OCI-LY7 (cell line): ENCODE measurements at regions not wholly inside any gene's neighbourhood (a gene's known extent, or its start where the extent isn't known, plus 50 kb on each side); places are given as distances from the start of the nearest gene placed in this dataset.

ENCODE experiments used
- BruUV-seq: library from RNA; stranded (reverse); fragments of 400-500 nt; replicated peaks from 2 replicates; lab custom pipeline; 2021; lab: Mats Ljungman, UMichigan
- CTCF ChIA-PET: fragments of 300-600 bp; sonication (Branson Sonifier 250); formaldehyde crosslinking; loops from one replicate; lab custom pipeline; 2022; ENCODE audit warnings: antibody characterized with exemption; ENCODE audit not compliant: unreplicated experiment; lab: Charles Lee
- POLR2A ChIA-PET: fragments of 300-600 bp; sonication (Branson Sonifier 250); formaldehyde crosslinking; loops from one replicate; lab custom pipeline; 2022; ENCODE audit warnings: antibody characterized with exemption; lab: Charles Lee
- DNase-seq: peaks from one replicate; pipeline ENCODE4 v3.0.0-alpha.2; 2015; ENCODE audit warnings: low spot score
- H2AFZ ChIP-seq: fragments of 200-600 bp; sonication (generic), shearing (Covaris generic); 2 replicates; pipeline ENCODE4 v1.6.1; 2014; ENCODE audit warnings: mild to moderate bottlenecking, antibody characterized with exemption, low read length, moderate library complexity
- H3K27ac ChIP-seq: fragments of 200-600 bp; sonication (generic); 2 replicates; pipeline ENCODE4 v1.5.1; 2014; ENCODE audit warnings: mixed run types, low read depth, mild to moderate bottlenecking, moderate library complexity, low read length, inconsistent platforms; ENCODE audit not compliant: poor library complexity, severe bottlenecking
- H3K36me3 ChIP-seq: fragments of 200-600 bp; sonication (generic); 2 replicates; pipeline ENCODE4 v1.6.1; 2014; ENCODE audit warnings: mild to moderate bottlenecking, antibody characterized with exemption, low read length, moderate library complexity, mixed read lengths; ENCODE audit not compliant: insufficient read depth
- H3K4me1 ChIP-seq: fragments of 200-600 bp; sonication (generic); 2 replicates; pipeline ENCODE4 v1.5.1; 2014; ENCODE audit warnings: mild to moderate bottlenecking, low read length; ENCODE audit not compliant: insufficient read depth, poor library complexity, severe bottlenecking
- H3K4me2 ChIP-seq: fragments of 200-600 bp; sonication (generic); 2 replicates; pipeline ENCODE4 v1.6.1; 2014; ENCODE audit warnings: mild to moderate bottlenecking, low read length
- H3K4me3 ChIP-seq: fragments of 200-600 bp; sonication (generic); 2 replicates; pipeline ENCODE4 v1.5.1; 2014; ENCODE audit warnings: mild to moderate bottlenecking, low read depth, low read length; ENCODE audit not compliant: poor library complexity, severe bottlenecking
- H3K79me2 ChIP-seq: fragments of 200-600 bp; sonication (generic); 2 replicates; pipeline ENCODE4 v1.6.1; 2016; ENCODE audit warnings: low read depth, mild to moderate bottlenecking, low read length, moderate library complexity, mixed read lengths; ENCODE audit not compliant: insufficient read depth
- H3K9me2 ChIP-seq: fragments of 200-600 bp; sonication (generic); 2 replicates; pipeline ENCODE4 v1.6.1; 2016; ENCODE audit warnings: mild to moderate bottlenecking, low read length, mixed read lengths; ENCODE audit not compliant: insufficient read depth
- H3K9me3 ChIP-seq: fragments of 200-600 bp; sonication (generic); 2 replicates; pipeline ENCODE4 v1.6.1; 2014; ENCODE audit warnings: mild to moderate bottlenecking, mixed run types, low read length, mixed read lengths
- H4K20me1 ChIP-seq: fragments of 200-600 bp; sonication (generic); 2 replicates; pipeline ENCODE4 v1.6.1; 2014; ENCODE audit warnings: mild to moderate bottlenecking, antibody characterized with exemption, low read length, moderate library complexity, mixed read lengths; ENCODE audit not compliant: insufficient read depth
- CTCF ChIP-seq: fragments of 200-600 bp; sonication (generic); conservative IDR thresholded peaks from 2 replicates; pipeline ENCODE4 v1.5.1; 2014; ENCODE audit warnings: mild to moderate bottlenecking, antibody characterized with exemption, low read length, moderate library complexity, mixed read lengths
- EZH2phosphoT487 ChIP-seq: fragments of 200-600 bp; sonication (generic); IDR thresholded peaks from 2 replicates; pipeline ENCODE4 v1.6.1; 2018; ENCODE audit warnings: low read depth, borderline replicate concordance, mild to moderate bottlenecking, mixed run types, antibody characterized with exemption, low read length, moderate library complexity, mixed read lengths
- intact Hi-C: fragments of 100-400 bp; cut with micrococcal nuclease; formaldehyde crosslinking; loops from one replicate; pipeline ENCODE4 v1.10.0; 2022; ENCODE audit not compliant: unreplicated experiment

GRCh38 chr1:166330096-166330495 is 163.3 kb upstream of the FAM78B start:
- ChIA-PET CTCF (no interaction called here), POLR2A (no interaction called here)
- Histone ChIP-seq H3K9me2 (no peaks in the 10 kb centered on the region), H3K4me2 (no peak overlapping the region), H3K9me3 (no peaks in the 10 kb centered on the region), H3K4me3 (no peak overlapping the region), H3K4me1 (no peaks in the 10 kb centered on the region), H2AFZ (no peak overlapping the region), H3K27ac (no peak overlapping the region), H3K36me3 (no peaks in the 10 kb centered on the region), H4K20me1 (no peaks in the 10 kb centered on the region), H3K79me2 (no peaks in the 10 kb centered on the region)
- TF ChIP-seq EZH2phosphoT487 = no peak
- no peak for TF ChIP-seq CTCF
- intact Hi-C loops = no loop called here
- DNase-seq = no peak
- BruUV-seq = no TSS peak

- intact Hi-C loops = no loop called here
- DNase-seq = no peak
- Histone ChIP-seq H3K36me3 (no peaks in the 10 kb centered on the region), H3K9me2 (no peaks in the 10 kb centered on the region), H3K9me3 (no peaks in the 10 kb centered on the region), H3K4me2 (no peak overlapping the region), H4K20me1 (no peaks in the 10 kb centered on the region), H2AFZ (no peak overlapping the region), H3K4me1 (no peaks in the 10 kb centered on the region), H3K27ac (no peak overlapping the region), H3K4me3 (no peak overlapping the region), H3K79me2 (no peaks in the 10 kb centered on the region)
- TF ChIP-seq EZH2phosphoT487 (no peak), CTCF (no peak)
- no TSS peak for BruUV-seq
- CTCF ChIA-PET = no interaction called here
- POLR2A ChIA-PET = no interaction called here
Observed at GRCh38 chr1:166338105-166338504, 171.3 kb upstream of the FAM78B start.

GRCh38 chr1:166340709-166341108 is 173.9 kb upstream of the FAM78B start:
- TF ChIP-seq EZH2phosphoT487 (no peak), CTCF (no peak)
- ChIA-PET POLR2A (no interaction called here), CTCF (no interaction called here)
- no TSS peak for BruUV-seq
- H3K36me3 ChIP-seq = no peaks in the 10 kb centered on the region
- no peak overlapping the region for H3K4me3 ChIP-seq
- H3K27ac ChIP-seq = no peak overlapping the region
- no peaks in the 10 kb centered on the region for H3K9me2 ChIP-seq
- DNase-seq = no peak
- intact Hi-C loops = no loop called here
- H4K20me1 ChIP-seq = no peaks in the 10 kb centered on the region
- H3K79me2 ChIP-seq = no peaks in the 10 kb centered on the region
- H3K4me2 ChIP-seq = no peak overlapping the region
- no peaks in the 10 kb centered on the region for H3K9me3 ChIP-seq
- no peak overlapping the region for H2AFZ ChIP-seq
- H3K4me1 ChIP-seq = no peaks in the 10 kb centered on the region
